ENCODE measurements at regions not wholly inside any gene's neighbourhood (a gene's known extent, or its start where the extent isn't known, plus 50 kb on each side); places are given as distances from the start of the nearest gene placed in this dataset.

DNA sequence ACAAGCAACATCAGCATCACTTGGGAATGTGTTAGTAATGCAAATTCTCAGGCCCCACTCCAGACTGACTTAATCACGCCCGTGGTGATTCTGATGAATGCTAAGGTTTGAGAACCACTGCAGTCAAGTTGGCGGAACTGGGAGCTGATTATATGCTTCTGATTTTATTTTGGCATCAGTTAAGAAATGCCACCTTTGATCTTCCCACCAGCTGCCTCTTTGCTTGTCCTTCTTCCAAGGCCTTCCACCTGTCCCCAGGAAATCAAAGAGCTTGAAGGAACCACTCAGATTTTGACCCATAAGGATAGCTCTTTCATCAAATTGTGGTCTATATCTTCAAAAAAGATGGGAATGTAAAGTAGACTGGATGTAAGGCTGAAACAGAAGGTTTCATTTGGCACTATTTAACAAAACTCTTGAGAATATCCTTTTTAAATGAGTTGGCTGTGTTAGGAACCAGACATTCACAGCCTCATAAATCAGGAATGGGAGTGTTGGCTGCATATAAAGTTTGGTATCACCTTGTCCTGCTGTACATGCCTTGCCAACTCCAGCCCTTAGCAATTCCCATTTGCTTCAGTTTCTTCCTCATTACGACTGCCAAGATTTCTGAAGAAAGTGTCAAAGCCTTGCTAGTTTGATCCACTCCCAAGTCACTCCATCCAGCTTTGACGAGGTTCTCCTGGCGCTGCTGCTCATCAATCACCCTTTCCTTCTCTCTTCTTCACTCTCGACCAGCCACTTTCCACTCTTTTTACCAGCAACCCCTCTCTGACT, 125.8 kb upstream of the NPHP3 start:
- Histone ChIP-seq H3K9ac (ENCODE audit: low read length) (no peak overlapping the region), H3K9me3 (ENCODE audit: control insufficient read depth in 1 of 2, insufficient read depth in 1 of 2, low read depth in 1 of 2, low read length in 2 of 2) (no peaks in the 10 kb centered on the region), H3K4me3 (replicated peaks in 1 of 2; ENCODE audit: low read depth in 1 of 2, low read length in 2 of 2) (no peak overlapping the region), H3K27me3 (ENCODE audit: insufficient read depth, low read length) (peaks cover 15% of the 10 kb centered on the region), H4K20me1 (ENCODE audit: insufficient read depth) (no peaks in the 10 kb centered on the region), H3K9me2 (ENCODE audit: insufficient read depth) (no peaks in the 10 kb centered on the region), H3K4me2 (ENCODE audit: low read length) (no peak overlapping the region), H3K27ac (ENCODE audit: low read depth, low read length) (no peak overlapping the region), H3K4me1 (ENCODE audit: control insufficient read depth in 1 of 2, insufficient read depth in 2 of 2, low read length in 2 of 2) (no peaks in the 10 kb centered on the region), H3K36me3 (ENCODE audit: control insufficient read depth in 1 of 2, insufficient read depth in 2 of 2, low read length in 2 of 2) (no peaks in the 10 kb centered on the region), H2AFZ (ENCODE audit: low read depth, low read length, poor library complexity, severe bottlenecking) (no peak overlapping the region), H3K79me2 (ENCODE audit: insufficient read depth, low read length) (no peaks in the 10 kb centered on the region)
- intact Hi-C loops (cut with micrococcal nuclease) = no loop called here
- ChIA-PET POLR2A (no interaction called here), RAD21 (ENCODE audit: low non-redundant PET in 1 of 2, low total read pairs in 2 of 2, uncharacterized antibody in 2 of 2, unreplicated experiment in 2 of 2) (no interaction called here), CTCF (no interaction called here)
- no peak for ATAC-seq
- TF ChIP-seq POLR2AphosphoS5 (IDR thresholded peaks at IDR 0.05; ENCODE audit: low read depth, low read length) = no peak
- TF ChIP-seq, protein P1, sequence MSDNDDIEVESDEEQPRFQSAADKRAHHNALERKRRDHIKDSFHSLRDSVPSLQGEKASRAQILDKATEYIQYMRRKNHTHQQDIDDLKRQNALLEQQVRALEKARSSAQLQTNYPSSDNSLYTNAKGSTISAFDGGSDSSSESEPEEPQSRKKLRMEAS (IDR thresholded peaks at IDR 0.05) = no peak
- no peak for TF ChIP-seq EZH2phosphoT487 (IDR thresholded peaks at IDR 0.05; ENCODE audit: borderline replicate concordance)
- TF ChIP-seq SP1 (IDR thresholded peaks at IDR 0.05; ENCODE audit: low read depth) = no peak
- no peak for TF ChIP-seq FOSL1 (IDR thresholded peaks at IDR 0.05; ENCODE audit: low read depth)
- BruUV-seq (replicated peaks) = no TSS peak
- no peak for DNase-seq (ENCODE audit: low read depth, low spot score)

DNA sequence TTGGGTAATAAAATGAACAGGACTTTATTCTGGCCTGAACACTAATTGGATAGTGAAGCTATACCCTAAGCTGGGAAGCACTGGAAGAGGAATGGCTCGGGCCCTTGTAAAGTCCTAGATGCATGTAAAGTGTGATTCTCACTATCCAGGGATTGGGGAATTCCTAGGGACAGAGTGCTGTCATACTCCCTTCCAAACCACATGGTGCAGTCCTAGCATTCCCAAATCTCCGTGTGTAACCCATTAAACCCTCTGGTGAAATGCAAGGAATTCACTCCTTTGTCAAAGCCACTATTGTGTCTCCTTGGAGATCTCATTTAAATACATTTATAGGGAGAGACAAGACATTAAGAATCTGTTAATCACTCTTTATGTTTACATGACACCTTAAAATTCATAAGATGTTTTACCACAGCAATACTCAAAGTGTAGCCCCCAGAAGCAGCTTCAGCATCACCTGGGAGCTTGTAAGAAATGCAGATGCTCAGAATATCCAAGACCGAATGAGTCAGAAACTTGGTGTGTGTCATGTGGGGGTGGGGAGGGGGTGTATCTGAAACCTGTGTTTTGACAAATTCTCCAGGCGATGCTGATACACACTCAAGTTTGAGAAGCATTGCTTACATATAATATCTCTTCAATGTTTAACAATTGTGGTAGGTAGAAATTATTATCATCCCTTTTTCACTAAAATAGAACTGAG, 121.8 kb upstream of the NPHP3 start:
- POLR2A ChIA-PET = no interaction called here
- DNase-seq (ENCODE audit: low read depth, low spot score) (no peak), ATAC-seq (no peak)
- TF ChIP-seq FOSL1 (IDR thresholded peaks at IDR 0.05; ENCODE audit: low read depth) (no peak), EZH2phosphoT487 (IDR thresholded peaks at IDR 0.05; ENCODE audit: borderline replicate concordance) (no peak), SIN3A (IDR thresholded peaks at IDR 0.05; ENCODE audit: low read depth) (no peak), YY1 (IDR thresholded peaks at IDR 0.05; ENCODE audit: extremely low read depth, insufficient replicate concordance, low read depth, low read length) (no peak), CEBPB (IDR thresholded peaks at IDR 0.05; ENCODE audit: low read depth) (no peak), SRF (IDR thresholded peaks at IDR 0.05; ENCODE audit: low read depth) (no peak), SP1 (IDR thresholded peaks at IDR 0.05; ENCODE audit: low read depth) (no peak), EZH2 (IDR thresholded peaks at IDR 0.05) (no peak), ELF1 (IDR thresholded peaks at IDR 0.05; ENCODE audit: borderline replicate concordance, low read depth) (no peak), EGR1 (IDR thresholded peaks at IDR 0.05; ENCODE audit: low read depth) (no peak)
- TF ChIP-seq, protein P1 (IDR thresholded peaks at IDR 0.05) = no peak
- TF ChIP-seq, protein P2, sequence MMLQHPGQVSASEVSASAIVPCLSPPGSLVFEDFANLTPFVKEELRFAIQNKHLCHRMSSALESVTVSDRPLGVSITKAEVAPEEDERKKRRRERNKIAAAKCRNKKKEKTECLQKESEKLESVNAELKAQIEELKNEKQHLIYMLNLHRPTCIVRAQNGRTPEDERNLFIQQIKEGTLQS (IDR thresholded peaks at IDR 0.05) = no peak
- RAD21 ChIA-PET (ENCODE audit: low non-redundant PET in 1 of 2, low total read pairs in 2 of 2, uncharacterized antibody in 2 of 2, unreplicated experiment in 2 of 2) = no interaction called here
- no TSS peak for BruUV-seq (replicated peaks)
- CTCF ChIA-PET = no interaction called here
- Histone ChIP-seq H3K27ac (ENCODE audit: low read depth, low read length) (no peak overlapping the region), H3K4me3 (replicated peaks in 1 of 2; ENCODE audit: low read depth in 1 of 2, low read length in 2 of 2) (no peak overlapping the region), H3K9me2 (ENCODE audit: insufficient read depth) (no peaks in the 10 kb centered on the region), H3K4me2 (ENCODE audit: low read length) (no peak overlapping the region), H3K4me1 (ENCODE audit: control insufficient read depth in 1 of 2, insufficient read depth in 2 of 2, low read length in 2 of 2) (no peaks in the 10 kb centered on the region), H3K36me3 (ENCODE audit: control insufficient read depth in 1 of 2, insufficient read depth in 2 of 2, low read length in 2 of 2) (no peaks in the 10 kb centered on the region), H4K20me1 (ENCODE audit: insufficient read depth) (no peaks in the 10 kb centered on the region), H3K27me3 (ENCODE audit: insufficient read depth, low read length) (peaks cover 19% of the 10 kb centered on the region), H3K9me3 (ENCODE audit: control insufficient read depth in 1 of 2, insufficient read depth in 1 of 2, low read depth in 1 of 2, low read length in 2 of 2) (no peaks in the 10 kb centered on the region), H2AFZ (ENCODE audit: low read depth, low read length, poor library complexity, severe bottlenecking) (no peak overlapping the region), H3K79me2 (ENCODE audit: insufficient read depth, low read length) (no peaks in the 10 kb centered on the region), H3K9ac (ENCODE audit: low read length) (no peak overlapping the region)
- intact Hi-C loops (cut with micrococcal nuclease) = no loop called here

Measured in HCT116 (cell line).